K562 (cell line): ENCODE measurements at regions not wholly inside any gene's neighbourhood (a gene's known extent, or its start where the extent isn't known, plus 50 kb on each side); places are given as distances from the start of the nearest gene placed in this dataset.
A peak's percentile ranks its signal among the peaks of the same experiment; 100 is the strongest.

Source experiments
- ATAC-seq: fragments of 200-7000 bp; cut with Tn5 transposase; 3 replicates; pipeline ENCODE4 v1.9.1; 2020; ENCODE audit warnings: moderate library complexity
- BruUV-seq: library from RNA; stranded (reverse); fragments of 400-500 nt; replicated peaks from 2 replicates; lab custom pipeline; 2021; lab: Mats Ljungman, UMichigan
- CTCF ChIA-PET: fragments of 300-600 bp; formaldehyde crosslinking; extraction: SDS; loops from one replicate; lab custom pipeline; 2021; ENCODE audit warnings: low intra/inter-chr PET ratio; lab: Yijun Ruan, JAX
- POLR2A ChIA-PET: fragments of 300-600, 350-650 bp; sonication (Branson Sonifier 250); formaldehyde crosslinking; extraction: SDS; loops from one replicate; lab custom pipeline; 2021; ENCODE audit warnings: antibody characterized with exemption, inconsistent platforms; lab: Yijun Ruan, JAX
- DNase-seq, 4 experiments: peaks; one replicate each; pipeline versions ENCODE4 v3.0.0 to v3.0.0-alpha.2; 2011 to 2018; ENCODE audit warnings: low spot score in 3 of 4, mixed read lengths in 3 of 4; ENCODE audit errors: extremely low read depth in 1 of 4
- FAIRE-seq: peaks from 2 replicates; lab custom pipeline; 2011; peaks lifted over from hg19 to GRCh38; lab: Jason Lieb, UNC
- H2AFZ ChIP-seq: 2 replicates; pipeline ENCODE4 v1.6.0; 2011; ENCODE audit warnings: low read depth, low read length, control low read depth, inconsistent platforms
- H3K27ac ChIP-seq: fragments of 200-600 bp; 3 replicates; pipeline ENCODE4 v1.8.0; 2011; ENCODE audit warnings: low read depth, mild to moderate bottlenecking, control low read depth, inconsistent platforms, low read length, moderate library complexity, mixed read lengths; ENCODE audit errors: extremely low read depth
- H3K27me3 ChIP-seq, 2 experiments: fragments of 300-600 bp in 1 of 2; 2 replicates in 1 of 2; 3 replicates in 1 of 2; pipeline versions ENCODE4 v1.6.0 to v1.8.0; 2011; ENCODE audit warnings: inconsistent platforms in 2 of 2, low read length in 2 of 2, mild to moderate bottlenecking in 1 of 2, mixed read lengths in 1 of 2, moderate library complexity in 1 of 2; ENCODE audit not compliant: control insufficient read depth in 2 of 2, insufficient read depth in 2 of 2
- H3K36me3 ChIP-seq: fragments of 300-600 bp; 3 replicates; pipeline ENCODE4 v1.8.0; 2011; ENCODE audit warnings: mild to moderate bottlenecking, low read length, inconsistent platforms; ENCODE audit not compliant: control insufficient read depth, insufficient read depth
- H3K4me1 ChIP-seq, 2 experiments: fragments of 200-600 bp in 1 of 2; replicated peaks in 1 of 2; 2 replicates in 1 of 2; 3 replicates in 1 of 2; pipeline versions ENCODE4 v1.5.1 to v1.8.0; 2011; ENCODE audit warnings: inconsistent platforms in 2 of 2, low read length in 2 of 2, mild to moderate bottlenecking in 1 of 2, mixed read lengths in 1 of 2, moderate library complexity in 1 of 2; ENCODE audit not compliant: control insufficient read depth in 2 of 2, insufficient read depth in 2 of 2
- H3K4me2 ChIP-seq: 2 replicates; pipeline ENCODE4 v1.6.1; 2011; ENCODE audit warnings: low read length, control low read depth, inconsistent platforms, mixed read lengths; ENCODE audit not compliant: insufficient read depth
- H3K4me3 ChIP-seq: fragments of 200-600 bp; sonication (generic), shearing (Covaris generic); 2 replicates; pipeline ENCODE4 v1.5.1; 2016; ENCODE audit warnings: control low read depth, inconsistent platforms
- H3K79me2 ChIP-seq: fragments of 200-600 bp; 3 replicates; pipeline ENCODE4 v1.8.0; 2011; ENCODE audit warnings: low read length, inconsistent platforms; ENCODE audit not compliant: control insufficient read depth, insufficient read depth
- H3K9ac ChIP-seq, 2 experiments: 2 replicates each; pipeline versions ENCODE4 v1.6.0 to v1.6.1; 2011; ENCODE audit warnings: low read depth in 2 of 2, low read length in 2 of 2, control low read depth in 1 of 2, inconsistent platforms in 1 of 2, mild to moderate bottlenecking in 1 of 2, mixed read lengths in 1 of 2; ENCODE audit not compliant: insufficient read depth in 1 of 2
- H3K9me1 ChIP-seq: one replicate; pipeline ENCODE4 v1.6.0; 2011; ENCODE audit warnings: inconsistent platforms, mild to moderate bottlenecking, low read length, moderate library complexity; ENCODE audit not compliant: control insufficient read depth, insufficient read depth
- H3K9me3 ChIP-seq: replicated peaks from 2 replicates; pipeline ENCODE4 v1.5.1; 2011; ENCODE audit warnings: low read depth, low read length, inconsistent platforms; ENCODE audit not compliant: control insufficient read depth, insufficient read depth
- H4K20me1 ChIP-seq: replicated peaks from 2 replicates; pipeline ENCODE4 v1.6.1; 2011; ENCODE audit warnings: low read length, inconsistent platforms, mixed read lengths; ENCODE audit not compliant: control insufficient read depth, insufficient read depth
- FOXP1 ChIP-seq: sonication (generic); formaldehyde crosslinking; IDR thresholded peaks from 2 replicates; pipeline ENCODE4 v1.8.0; 2022; ENCODE audit warnings: mild to moderate bottlenecking, missing genetic modification reagents
- MYNN ChIP-seq, 2 experiments: sonication (generic); formaldehyde crosslinking in 1 of 2; IDR thresholded peaks; 2 replicates each; pipeline versions ENCODE4 v1.5.0 to v1.6.1; 2016 to 2020; ENCODE audit warnings: antibody characterized with exemption in 1 of 2, missing genetic modification reagents in 1 of 2
- RAD21 ChIP-seq, 2 experiments: fragments of 250-450 bp in 1 of 2; fragments of 450-650 bp in 1 of 2; sonication (Bioruptor Pico) in 1 of 2; formaldehyde crosslinking in 1 of 2; IDR thresholded peaks in 1 of 2; conservative IDR thresholded peaks in 1 of 2; 2 replicates each; pipeline versions ENCODE4 v1.4.0 to v1.8.0; 2020 to 2022; ENCODE audit warnings: mild to moderate bottlenecking in 2 of 2, moderate library complexity in 1 of 2
- SRSF1 ChIP-seq: fragments of 200-400 bp; formaldehyde crosslinking; IDR thresholded peaks from 2 replicates; pipeline ENCODE4 v1.6.1; 2017; ENCODE audit warnings: mild to moderate bottlenecking, low read depth, low read length, moderate library complexity
- TAF7 ChIP-seq: fragments of 450-650 bp; IDR thresholded peaks from 2 replicates; pipeline ENCODE4 v1.6.1; 2016; ENCODE audit warnings: missing genetic modification characterization, missing compliant biosample characterization
- ZNF165 ChIP-seq: fragments of 250-450 bp; sonication (Bioruptor Pico); IDR thresholded peaks from 2 replicates; pipeline ENCODE4 v1.4.0; 2020; ENCODE audit warnings: borderline replicate concordance
- ZNF24 ChIP-seq: fragments of 450-650 bp; IDR thresholded peaks from 2 replicates; pipeline ENCODE4 v1.6.1; 2016
- ZNF444 ChIP-seq: fragments of 250-450 bp; sonication (Bioruptor Pico); IDR thresholded peaks from 2 replicates; pipeline ENCODE4 v1.4.0; 2020; ENCODE audit warnings: mild to moderate bottlenecking, moderate library complexity
- WGBS: fragments of 100-300 bp; shearing (Covaris generic); methylation state at CpG from one replicate; pipeline ENCODE4 v1.1.6; 2016; ENCODE audit warnings: low coverage, mixed read lengths; ENCODE audit not compliant: insufficient coverage; ENCODE audit errors: missing lambda C conversion rate; 5-methylcytosine and 5-hydroxymethylcytosine counted together
- in situ Hi-C: fragments of 300-500 bp; cut with MboI; formaldehyde crosslinking; loops from 4 replicates; pipeline ENCODE4 v1.15.0; 2018; ENCODE audit warnings: inconsistent platforms, mixed read lengths
- intact Hi-C: fragments of 100-400 bp; cut with micrococcal nuclease; formaldehyde crosslinking; loops from 2 replicates; pipeline ENCODE4 v1.14.2; 2022
- TF ChIP-seq, protein P1 (sequence below): fragments of 250-450 bp; sonication (Bioruptor Pico); IDR thresholded peaks from 2 replicates; pipeline ENCODE4 v1.8.0; 2021; ENCODE audit warnings: moderate library complexity, mild to moderate bottlenecking, inconsistent platforms

DNA sequence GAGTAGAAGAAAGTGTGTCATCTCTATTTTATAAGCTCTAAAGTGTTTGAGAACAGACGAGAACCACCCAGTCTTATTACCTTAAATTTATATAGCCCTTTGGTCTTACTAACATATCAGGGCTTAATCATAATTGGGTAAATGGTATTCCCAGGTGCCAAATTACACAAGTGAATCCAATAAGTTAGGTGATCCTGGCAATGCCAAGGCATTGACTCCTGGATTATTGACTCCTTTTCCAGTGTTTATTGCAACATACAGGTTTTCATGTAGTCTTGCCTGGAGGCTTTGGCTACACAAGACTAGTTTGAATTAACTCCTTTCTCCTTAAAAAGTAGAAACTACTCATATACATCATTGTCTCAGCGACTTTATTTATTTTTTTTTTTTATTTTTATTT is 59.7 kb upstream of the MAPRE2 start (continued):
- no peak for TF ChIP-seq ZNF24
- no peak for TF ChIP-seq MYNN (IDR thresholded peaks at IDR 0.05)
- no peak for TF ChIP-seq MYNN (CRISPR knock-in tag; IDR thresholded peaks at IDR 0.05)
- TF ChIP-seq TAF7 (tag), result no peak
- no peak for TF ChIP-seq RAD21 (CRISPR knock-in tag; conservative IDR thresholded peaks at IDR 0.05 in 1 of 2, IDR thresholded peaks at IDR 0.05 in 1 of 2)
- no peak for TF ChIP-seq FOXP1 (CRISPR knock-in tag)
- TF ChIP-seq, all 486 proteins: peak for 0

DNA sequence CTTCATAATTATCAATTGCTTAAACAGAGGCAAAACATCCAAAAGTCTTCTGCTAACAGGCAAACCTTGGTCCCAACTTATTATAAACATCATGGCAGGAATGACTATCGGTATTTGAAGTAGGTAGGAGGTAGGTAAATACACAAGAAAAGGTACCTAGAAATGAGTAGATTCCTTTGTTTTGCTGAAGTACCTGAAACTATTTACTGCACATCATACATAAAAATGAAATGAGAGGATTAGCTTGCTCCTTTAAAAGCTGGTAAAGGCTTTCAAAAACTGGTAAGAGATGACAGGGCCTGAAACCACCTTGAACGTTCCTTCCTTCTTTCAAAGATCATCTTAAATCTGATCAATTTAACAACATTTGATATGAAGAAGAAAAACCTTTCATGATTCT is 55.2 kb upstream of the MAPRE2 start:
- in situ Hi-C loops, result loop anchor here (10.0 kb wide), 1 partner anchor 1379 kb away; no protein-coding TSS in a partner anchor
- intact Hi-C loops, result loop anchor here (10.0 kb wide), 1 partner anchor 59 kb away; the partner anchor contains the start of gene MAPRE2
- Histone ChIP-seq H3K9ac (no peak overlapping the region), H3K79me2 (no peaks in the 10 kb centered on the region), H3K9me1 (no peaks in the 10 kb centered on the region), H2AFZ (no peak overlapping the region), H3K27ac (no peak overlapping the region), H3K36me3 (no peaks in the 10 kb centered on the region), H4K20me1 (no peaks in the 10 kb centered on the region), H3K27me3 (peaks cover 0 to 5% of the 10 kb centered on the region in 2 experiments; a peak in 1 of 5 replicates), H3K4me1 (no peaks in the 10 kb centered on the region), H3K4me2 (no peak overlapping the region), H3K4me3 (no peak overlapping the region), H3K9me3 (no peaks in the 10 kb centered on the region)
- CTCF ChIA-PET, result no interaction called here
- 21% methylated on average over 2 of the region's 2 CpGs for WGBS
- ATAC-seq, result no peak
- no TSS peak for BruUV-seq
- TF ChIP-seq SRSF1, result no peak
- no peak for TF ChIP-seq ZNF165 (CRISPR knock-in tag)
- TF ChIP-seq, protein P1, sequence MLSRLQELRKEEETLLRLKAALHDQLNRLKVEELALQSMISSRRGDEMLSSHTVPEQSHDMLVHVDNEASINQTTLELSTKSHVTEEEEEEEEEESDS (CRISPR knock-in tag), result no peak
- no peak for TF ChIP-seq ZNF444
- peak; percentile 40 for FAIRE-seq
- POLR2A ChIA-PET, result interaction anchor here (0.6 to 0.8 kb wide), 2 partner anchors 12 to 468 kb away, joined by 3 read pairs; no protein-coding TSS in a partner anchor
- no peak for DNase-seq
